Cardiac muscle cell (in vitro differentiated cells and primary cell): ENCODE measurements at regions not wholly inside any gene's neighbourhood (a gene's known extent, or its start where the extent isn't known, plus 50 kb on each side); places are given as distances from the start of the nearest gene placed in this dataset.

ENCODE experiments used
- DNase-seq, 2 donors: peaks; one replicate each; pipeline versions ENCODE4 v3.0.0 to v3.0.0-alpha.2; 2010 to 2017; ENCODE audit warnings: low read depth in 1 of 2, low spot score in 1 of 2
- H3K27ac ChIP-seq: fragments of 200-600 bp; sonication (generic); 2 replicates; pipeline ENCODE4 v1.5.1; 2016
- H3K27me3 ChIP-seq: fragments of 200-600 bp; sonication (generic); 2 replicates; pipeline ENCODE4 v1.6.0; 2016; ENCODE audit warnings: control low read depth
- H3K36me3 ChIP-seq: fragments of 200-600 bp; sonication (generic); 2 replicates; pipeline ENCODE4 v1.5.1; 2016; ENCODE audit warnings: control low read depth
- H3K4me1 ChIP-seq: fragments of 200-600 bp; sonication (generic); 2 replicates; pipeline ENCODE4 v1.8.1; 2017; ENCODE audit warnings: low read depth, mild to moderate bottlenecking, mixed run types
- H3K4me3 ChIP-seq: fragments of 200-600 bp; sonication (generic); 2 replicates; pipeline ENCODE4 v1.5.1; 2016; ENCODE audit warnings: mild to moderate bottlenecking
- H3K9me3 ChIP-seq: fragments of 200-600 bp; sonication (generic); 2 replicates; pipeline ENCODE4 v1.5.1; 2017; ENCODE audit warnings: low read depth, mild to moderate bottlenecking, control low read depth
- CTCF ChIP-seq: IDR thresholded peaks from 2 replicates; pipeline ENCODE4 v1.5.1; 2012; ENCODE audit warnings: low read depth, mild to moderate bottlenecking, low read length

GRCh38 chr18:56332371-56332770, 306.0 kb downstream of the TXNL1 start:
- Histone ChIP-seq H3K27ac (no peak overlapping the region), H3K9me3 (no peaks in the 10 kb centered on the region), H3K4me3 (no peak overlapping the region), H3K36me3 (no peaks in the 10 kb centered on the region), H3K4me1 (no peaks in the 10 kb centered on the region), H3K27me3 (no peaks in the 10 kb centered on the region)
- no peak for TF ChIP-seq CTCF
- DNase-seq, result no peak

- no peak for TF ChIP-seq CTCF
- no peaks in the 10 kb centered on the region for H3K36me3 ChIP-seq
- DNase-seq, result peak in 1 of 2 donors; percentile 20
Observed at GRCh38 chr18:56330366-56331110, 307.9 kb downstream of the TXNL1 start.

GRCh38 chr18:56329536-56329935, 308.9 kb downstream of the TXNL1 start:
- H3K4me3 ChIP-seq, result no peak overlapping the region
- no peak for DNase-seq
- no peaks in the 10 kb centered on the region for H3K27me3 ChIP-seq
- peaks cover 6% of the 10 kb centered on the region for H3K4me1 ChIP-seq
- no peak for TF ChIP-seq CTCF
- H3K36me3 ChIP-seq, result no peaks in the 10 kb centered on the region
- no peaks in the 10 kb centered on the region for H3K9me3 ChIP-seq
- H3K27ac ChIP-seq, result no peak overlapping the region

More at GRCh38 chr18:56330366-56331110, 307.9 kb downstream of the TXNL1 start:
- no peak overlapping the region for H3K4me3 ChIP-seq
- H3K27me3 ChIP-seq, result no peaks in the 10 kb centered on the region
- no peaks in the 10 kb centered on the region for H3K9me3 ChIP-seq
- H3K27ac ChIP-seq, result no peak overlapping the region
- peaks cover 6% of the 10 kb centered on the region for H3K4me1 ChIP-seq

- Histone ChIP-seq H3K27me3 (no peaks in the 10 kb centered on the region), H3K36me3 (no peaks in the 10 kb centered on the region), H3K4me1 (peaks cover 18% of the 10 kb centered on the region), H3K9me3 (no peaks in the 10 kb centered on the region), H3K27ac (no peak overlapping the region), H3K4me3 (no peak overlapping the region)
- no peak for TF ChIP-seq CTCF
- peak in 1 of 2 donors; percentile 55 for DNase-seq
Observed at GRCh38 chr18:56327191-56327885, 311.1 kb downstream of the TXNL1 start.

- no peak for DNase-seq
- Histone ChIP-seq H3K9me3 (no peaks in the 10 kb centered on the region), H3K4me3 (no peak overlapping the region)
Observed at GRCh38 chr18:56326336-56327072, 311.9 kb downstream of the TXNL1 start.

More at GRCh38 chr18:56326336-56327072, 311.9 kb downstream of the TXNL1 start:
- H3K27me3 ChIP-seq, result no peaks in the 10 kb centered on the region
- no peak for TF ChIP-seq CTCF
- H3K4me1 ChIP-seq, result peaks cover 26% of the 10 kb centered on the region
- no peaks in the 10 kb centered on the region for H3K36me3 ChIP-seq
- no peak overlapping the region for H3K27ac ChIP-seq
